ENCODE measurements at regions not wholly inside any gene's neighbourhood (a gene's known extent, or its start where the extent isn't known, plus 50 kb on each side); places are given as distances from the start of the nearest gene placed in this dataset.

- no peak overlapping the region for H3K4me3 ChIP-seq (ENCODE audit: low read depth in 1 of 2, low read length in 2 of 2)
- H3K27ac ChIP-seq (ENCODE audit: low read length): no peak overlapping the region
- no peaks in the 10 kb centered on the region for H3K27me3 ChIP-seq (ENCODE audit: low read depth, low read length)
- no peaks in the 10 kb centered on the region for H3K36me3 ChIP-seq (ENCODE audit: control insufficient read depth in 1 of 2, insufficient read depth in 2 of 2, low read length in 2 of 2)
- H3K4me1 ChIP-seq (ENCODE audit: control insufficient read depth in 1 of 2, insufficient read depth in 2 of 2, low read length in 2 of 2): no peaks in the 10 kb centered on the region
- H3K9me3 ChIP-seq (ENCODE audit: control insufficient read depth in 1 of 2, low read length in 2 of 2): peaks cover 0 to under 1% of the 10 kb centered on the region in 2 donors
These were observed 613.0 kb downstream of the NPHP4 start for GRCh38 chr1:5379176-5379759.

- Histone ChIP-seq H3K4me3 (ENCODE audit: low read depth in 1 of 2, low read length in 2 of 2) (no peak overlapping the region), H3K36me3 (ENCODE audit: control insufficient read depth in 1 of 2, insufficient read depth in 2 of 2, low read length in 2 of 2) (no peaks in the 10 kb centered on the region), H3K27me3 (ENCODE audit: low read depth, low read length) (no peaks in the 10 kb centered on the region), H3K27ac (ENCODE audit: low read length) (no peak overlapping the region), H3K9me3 (ENCODE audit: control insufficient read depth in 1 of 2, low read length in 2 of 2) (peaks cover 4 to 14% of the 10 kb centered on the region in 2 donors), H3K4me1 (ENCODE audit: control insufficient read depth in 1 of 2, insufficient read depth in 2 of 2, low read length in 2 of 2) (no peaks in the 10 kb centered on the region)
These were observed 615.5 kb downstream of the NPHP4 start for GRCh38 chr1:5376538-5377247.

- no peaks in the 10 kb centered on the region for H3K27me3 ChIP-seq (ENCODE audit: low read depth, low read length)
- H3K4me3 ChIP-seq (ENCODE audit: low read depth in 1 of 2, low read length in 2 of 2): no peak overlapping the region
- H3K36me3 ChIP-seq (ENCODE audit: control insufficient read depth in 1 of 2, insufficient read depth in 2 of 2, low read length in 2 of 2): no peaks in the 10 kb centered on the region
- peaks cover 4 to 14% of the 10 kb centered on the region in 2 donors for H3K9me3 ChIP-seq (ENCODE audit: control insufficient read depth in 1 of 2, low read length in 2 of 2)
- H3K4me1 ChIP-seq (ENCODE audit: control insufficient read depth in 1 of 2, insufficient read depth in 2 of 2, low read length in 2 of 2): no peaks in the 10 kb centered on the region
- H3K27ac ChIP-seq (ENCODE audit: low read length): no peak overlapping the region
These were observed 616.7 kb downstream of the NPHP4 start for GRCh38 chr1:5375481-5375880.

GRCh38 chr1:5374192-5374591 lies 618.0 kb downstream of the NPHP4 start:
- H3K36me3 ChIP-seq (ENCODE audit: control insufficient read depth in 1 of 2, insufficient read depth in 2 of 2, low read length in 2 of 2): no peaks in the 10 kb centered on the region
- peaks cover 4 to 14% of the 10 kb centered on the region in 2 donors for H3K9me3 ChIP-seq (ENCODE audit: control insufficient read depth in 1 of 2, low read length in 2 of 2)
- no peaks in the 10 kb centered on the region for H3K4me1 ChIP-seq (ENCODE audit: control insufficient read depth in 1 of 2, insufficient read depth in 2 of 2, low read length in 2 of 2)
- H3K4me3 ChIP-seq (ENCODE audit: low read depth in 1 of 2, low read length in 2 of 2): no peak overlapping the region
- no peak overlapping the region for H3K27ac ChIP-seq (ENCODE audit: low read length)
- H3K27me3 ChIP-seq (ENCODE audit: low read depth, low read length): no peaks in the 10 kb centered on the region

- Histone ChIP-seq H3K4me1 (ENCODE audit: control insufficient read depth in 1 of 2, insufficient read depth in 2 of 2, low read length in 2 of 2) (no peaks in the 10 kb centered on the region), H3K27me3 (ENCODE audit: low read depth, low read length) (no peaks in the 10 kb centered on the region), H3K4me3 (ENCODE audit: low read depth in 1 of 2, low read length in 2 of 2) (no peak overlapping the region), H3K36me3 (ENCODE audit: control insufficient read depth in 1 of 2, insufficient read depth in 2 of 2, low read length in 2 of 2) (no peaks in the 10 kb centered on the region), H3K9me3 (ENCODE audit: control insufficient read depth in 1 of 2, low read length in 2 of 2) (peaks cover 4 to 14% of the 10 kb centered on the region in 2 donors), H3K27ac (ENCODE audit: low read length) (no peak overlapping the region)
These were observed 618.9 kb downstream of the NPHP4 start for GRCh38 chr1:5373281-5373680.

GRCh38 chr1:5371270-5371669 lies 621.0 kb downstream of the NPHP4 start:
- peaks cover 4 to 14% of the 10 kb centered on the region in 2 donors for H3K9me3 ChIP-seq (ENCODE audit: control insufficient read depth in 1 of 2, low read length in 2 of 2)
- H3K27ac ChIP-seq (ENCODE audit: low read length): no peak overlapping the region
- no peak overlapping the region for H3K4me3 ChIP-seq (ENCODE audit: low read depth in 1 of 2, low read length in 2 of 2)
- no peaks in the 10 kb centered on the region for H3K36me3 ChIP-seq (ENCODE audit: control insufficient read depth in 1 of 2, insufficient read depth in 2 of 2, low read length in 2 of 2)
- no peaks in the 10 kb centered on the region for H3K4me1 ChIP-seq (ENCODE audit: control insufficient read depth in 1 of 2, insufficient read depth in 2 of 2, low read length in 2 of 2)
- H3K27me3 ChIP-seq (ENCODE audit: low read depth, low read length): no peaks in the 10 kb centered on the region

- Histone ChIP-seq H3K27ac (ENCODE audit: low read length) (no peak overlapping the region), H3K27me3 (ENCODE audit: low read depth, low read length) (no peaks in the 10 kb centered on the region), H3K36me3 (ENCODE audit: control insufficient read depth in 1 of 2, insufficient read depth in 2 of 2, low read length in 2 of 2) (no peaks in the 10 kb centered on the region), H3K4me1 (ENCODE audit: control insufficient read depth in 1 of 2, insufficient read depth in 2 of 2, low read length in 2 of 2) (no peaks in the 10 kb centered on the region), H3K9me3 (ENCODE audit: control insufficient read depth in 1 of 2, low read length in 2 of 2) (peaks cover 4 to 14% of the 10 kb centered on the region in 2 donors), H3K4me3 (ENCODE audit: low read depth in 1 of 2, low read length in 2 of 2) (no peak overlapping the region)
These were observed 621.9 kb downstream of the NPHP4 start for GRCh38 chr1:5370311-5370710.

- Histone ChIP-seq H3K9me3 (ENCODE audit: control insufficient read depth in 1 of 2, low read length in 2 of 2) (peaks cover 4 to 14% of the 10 kb centered on the region in 2 donors), H3K4me3 (ENCODE audit: low read depth in 1 of 2, low read length in 2 of 2) (no peak overlapping the region), H3K4me1 (ENCODE audit: control insufficient read depth in 1 of 2, insufficient read depth in 2 of 2, low read length in 2 of 2) (no peaks in the 10 kb centered on the region), H3K27ac (ENCODE audit: low read length) (no peak overlapping the region), H3K36me3 (ENCODE audit: control insufficient read depth in 1 of 2, insufficient read depth in 2 of 2, low read length in 2 of 2) (no peaks in the 10 kb centered on the region), H3K27me3 (ENCODE audit: low read depth, low read length) (no peaks in the 10 kb centered on the region)
These were observed 623.0 kb downstream of the NPHP4 start for GRCh38 chr1:5369223-5369622.

- Histone ChIP-seq H3K4me3 (ENCODE audit: low read depth in 1 of 2, low read length in 2 of 2) (no peak overlapping the region), H3K27me3 (ENCODE audit: low read depth, low read length) (no peaks in the 10 kb centered on the region), H3K27ac (ENCODE audit: low read length) (no peak overlapping the region), H3K4me1 (ENCODE audit: control insufficient read depth in 1 of 2, insufficient read depth in 2 of 2, low read length in 2 of 2) (no peaks in the 10 kb centered on the region), H3K36me3 (ENCODE audit: control insufficient read depth in 1 of 2, insufficient read depth in 2 of 2, low read length in 2 of 2) (no peaks in the 10 kb centered on the region), H3K9me3 (ENCODE audit: control insufficient read depth in 1 of 2, low read length in 2 of 2) (peaks cover under 1 to 3% of the 10 kb centered on the region in 2 donors)
These were observed 624.0 kb downstream of the NPHP4 start for GRCh38 chr1:5368201-5368600.

- no peaks in the 10 kb centered on the region for H3K27me3 ChIP-seq (ENCODE audit: low read depth, low read length)
- no peak overlapping the region for H3K27ac ChIP-seq (ENCODE audit: low read length)
- H3K9me3 ChIP-seq (ENCODE audit: control insufficient read depth in 1 of 2, low read length in 2 of 2): no peaks in the 10 kb centered on the region
- no peaks in the 10 kb centered on the region for H3K4me1 ChIP-seq (ENCODE audit: control insufficient read depth in 1 of 2, insufficient read depth in 2 of 2, low read length in 2 of 2)
- H3K4me3 ChIP-seq (ENCODE audit: low read depth in 1 of 2, low read length in 2 of 2): no peak overlapping the region
- H3K36me3 ChIP-seq (ENCODE audit: control insufficient read depth in 1 of 2, insufficient read depth in 2 of 2, low read length in 2 of 2): no peaks in the 10 kb centered on the region
These were observed 624.9 kb downstream of the NPHP4 start for GRCh38 chr1:5367306-5367705.

- H3K36me3 ChIP-seq (ENCODE audit: control insufficient read depth in 1 of 2, insufficient read depth in 2 of 2, low read length in 2 of 2): no peaks in the 10 kb centered on the region
- H3K4me1 ChIP-seq (ENCODE audit: control insufficient read depth in 1 of 2, insufficient read depth in 2 of 2, low read length in 2 of 2): no peaks in the 10 kb centered on the region
- no peaks in the 10 kb centered on the region for H3K27me3 ChIP-seq (ENCODE audit: low read depth, low read length)
- H3K9me3 ChIP-seq (ENCODE audit: control insufficient read depth in 1 of 2, low read length in 2 of 2): no peaks in the 10 kb centered on the region
- no peak overlapping the region for H3K4me3 ChIP-seq (ENCODE audit: low read depth in 1 of 2, low read length in 2 of 2)
- H3K27ac ChIP-seq (ENCODE audit: low read length): no peak overlapping the region
These were observed 626.5 kb downstream of the NPHP4 start for GRCh38 chr1:5365751-5366150.

GRCh38 chr1:5364591-5364990 lies 627.6 kb downstream of the NPHP4 start:
- Histone ChIP-seq H3K4me3 (ENCODE audit: low read depth in 1 of 2, low read length in 2 of 2) (no peak overlapping the region), H3K27ac (ENCODE audit: low read length) (no peak overlapping the region), H3K36me3 (ENCODE audit: control insufficient read depth in 1 of 2, insufficient read depth in 2 of 2, low read length in 2 of 2) (no peaks in the 10 kb centered on the region), H3K27me3 (ENCODE audit: low read depth, low read length) (no peaks in the 10 kb centered on the region), H3K4me1 (ENCODE audit: control insufficient read depth in 1 of 2, insufficient read depth in 2 of 2, low read length in 2 of 2) (no peaks in the 10 kb centered on the region), H3K9me3 (ENCODE audit: control insufficient read depth in 1 of 2, low read length in 2 of 2) (no peaks in the 10 kb centered on the region)

All from muscle layer of duodenum (tissue), 2 donors.